ENCODE measurements at regions not wholly inside any gene's neighbourhood (a gene's known extent, or its start where the extent isn't known, plus 50 kb on each side); places are given as distances from the start of the nearest gene placed in this dataset.

DNA sequence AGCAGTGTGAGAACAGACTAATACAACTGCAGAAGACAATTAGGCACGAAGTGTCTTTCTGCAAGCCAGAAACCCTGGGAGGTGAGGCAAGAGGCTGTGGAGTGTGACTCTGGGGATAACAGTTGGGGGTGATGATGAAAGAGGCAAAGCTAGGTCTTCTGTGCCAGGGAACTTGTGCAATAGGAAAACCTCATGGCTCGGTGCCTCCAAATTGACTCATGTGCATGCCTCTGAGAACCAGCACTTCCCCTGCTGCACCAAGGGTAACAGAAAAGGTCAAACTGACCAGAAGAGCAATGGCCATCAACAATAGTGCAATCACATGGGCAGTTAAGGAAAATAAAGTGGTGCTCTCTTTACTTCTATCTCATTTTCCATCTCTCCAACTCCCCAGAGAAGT lies 136.4 kb downstream of the SCG2 start:
- POLR2A ChIA-PET: no interaction called here
- TF ChIP-seq, protein P1, sequence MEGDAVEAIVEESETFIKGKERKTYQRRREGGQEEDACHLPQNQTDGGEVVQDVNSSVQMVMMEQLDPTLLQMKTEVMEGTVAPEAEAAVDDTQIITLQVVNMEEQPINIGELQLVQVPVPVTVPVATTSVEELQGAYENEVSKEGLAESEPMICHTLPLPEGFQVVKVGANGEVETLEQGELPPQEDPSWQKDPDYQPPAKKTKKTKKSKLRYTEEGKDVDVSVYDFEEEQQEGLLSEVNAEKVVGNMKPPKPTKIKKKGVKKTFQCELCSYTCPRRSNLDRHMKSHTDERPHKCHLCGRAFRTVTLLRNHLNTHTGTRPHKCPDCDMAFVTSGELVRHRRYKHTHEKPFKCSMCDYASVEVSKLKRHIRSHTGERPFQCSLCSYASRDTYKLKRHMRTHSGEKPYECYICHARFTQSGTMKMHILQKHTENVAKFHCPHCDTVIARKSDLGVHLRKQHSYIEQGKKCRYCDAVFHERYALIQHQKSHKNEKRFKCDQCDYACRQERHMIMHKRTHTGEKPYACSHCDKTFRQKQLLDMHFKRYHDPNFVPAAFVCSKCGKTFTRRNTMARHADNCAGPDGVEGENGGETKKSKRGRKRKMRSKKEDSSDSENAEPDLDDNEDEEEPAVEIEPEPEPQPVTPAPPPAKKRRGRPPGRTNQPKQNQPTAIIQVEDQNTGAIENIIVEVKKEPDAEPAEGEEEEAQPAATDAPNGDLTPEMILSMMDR (IDR thresholded peaks at IDR 0.05; ENCODE audit: low read depth, low read length): no peak
- no peak overlapping the region for H3K27ac ChIP-seq (ENCODE audit: low read depth, low read length)

DNA sequence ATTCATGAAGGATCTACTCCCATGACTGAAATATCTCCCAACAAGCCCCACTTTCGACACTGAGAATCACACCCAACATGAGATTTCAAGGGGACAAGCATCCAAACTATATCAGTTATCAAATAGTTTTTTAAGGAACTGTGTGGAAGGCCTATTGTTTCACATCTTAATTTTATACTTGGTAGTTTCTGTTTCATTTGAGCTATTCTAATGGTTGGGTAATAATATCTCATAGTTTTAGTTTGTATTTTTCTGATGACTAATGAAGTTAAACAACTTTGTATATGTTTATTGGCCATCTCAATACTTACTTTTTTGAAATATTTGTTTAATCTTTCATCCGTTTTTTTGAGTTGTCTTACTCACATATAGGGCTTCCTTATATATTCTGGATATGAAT lies 135.0 kb downstream of the SCG2 start:
- POLR2A ChIA-PET: no interaction called here
- TF ChIP-seq, protein P1 (IDR thresholded peaks at IDR 0.05; ENCODE audit: low read depth, low read length): no peak
- DNase-seq (ENCODE audit: low read depth, low spot score): no peak

More for the DNA sequence above, 136.4 kb downstream of the SCG2 start:
- Histone ChIP-seq H3K27me3 (ENCODE audit: control insufficient read depth, insufficient read depth, low read length) (no peaks in the 10 kb centered on the region), H3K4me3 (ENCODE audit: low read depth, low read length) (no peak overlapping the region), H3K9me3 (ENCODE audit: control insufficient read depth, insufficient read depth, low read length) (peaks cover 6% of the 10 kb centered on the region; the same call in 1 of the 2 replicates)
- CTCF ChIA-PET: interaction anchor here (1.0 kb wide), 1 partner anchor 494 kb away, joined by 4 read pairs; no protein-coding TSS in a partner anchor
- peak; percentile 79 for DNase-seq (ENCODE audit: low read depth, low spot score)

DNA sequence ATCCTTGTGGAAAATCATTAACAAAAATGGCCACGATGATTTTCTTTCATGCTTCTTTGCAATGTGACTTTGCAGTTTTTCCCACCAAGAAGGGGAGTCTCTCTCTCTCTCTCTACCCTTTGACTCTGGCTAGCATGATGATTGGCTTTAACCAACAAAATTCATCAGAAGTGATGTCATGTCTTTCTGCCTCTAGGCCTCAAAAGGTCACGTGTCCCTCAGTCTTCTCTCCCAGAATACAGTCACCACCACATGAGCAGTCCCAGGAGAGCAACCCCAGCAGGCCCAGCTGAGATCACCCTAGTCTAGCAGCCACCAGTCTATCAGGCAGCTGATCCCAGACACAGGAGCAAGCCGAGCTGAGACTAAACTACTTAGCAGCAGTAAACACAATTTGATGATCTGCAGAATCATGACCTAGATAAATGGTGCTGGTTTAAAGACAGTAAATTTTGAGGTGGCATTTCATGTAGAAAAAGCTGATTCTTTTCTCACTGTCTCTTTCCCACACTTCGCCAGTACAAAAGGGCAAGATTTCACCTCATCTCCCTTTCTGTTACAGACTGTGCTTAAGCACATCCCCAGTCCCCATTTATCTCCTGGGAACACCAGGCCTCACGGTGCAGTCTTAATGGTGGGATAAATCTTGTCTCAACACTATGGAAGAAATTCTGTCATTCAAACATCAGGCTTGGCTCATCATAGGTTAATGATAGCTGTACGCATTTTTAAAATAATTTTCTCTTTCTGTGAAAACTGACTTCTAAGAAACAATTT lies 132.7 kb downstream of the SCG2 start:
- POLR2A ChIA-PET: no interaction called here
- Histone ChIP-seq H3K27me3 (ENCODE audit: control insufficient read depth, insufficient read depth, low read length) (no peaks in the 10 kb centered on the region), H3K27ac (ENCODE audit: low read depth, low read length) (no peak overlapping the region), H3K9me3 (ENCODE audit: control insufficient read depth, insufficient read depth, low read length) (no peaks in the 10 kb centered on the region), H3K4me3 (ENCODE audit: low read depth, low read length) (no peak overlapping the region)
- CTCF ChIA-PET: interaction anchor here (0.6 to 2.0 kb wide), 2 partner anchors 10 to 17 kb away, joined by 4 to 6 read pairs; no protein-coding TSS in a partner anchor
- TF ChIP-seq, protein P1 (IDR thresholded peaks at IDR 0.05; ENCODE audit: low read depth, low read length): no peak
- DNase-seq (ENCODE audit: low read depth, low spot score): peak; percentile 18

More for the DNA sequence above, 135.0 kb downstream of the SCG2 start:
- Histone ChIP-seq H3K27ac (ENCODE audit: low read depth, low read length) (no peak overlapping the region), H3K4me3 (ENCODE audit: low read depth, low read length) (no peak overlapping the region), H3K9me3 (ENCODE audit: control insufficient read depth, insufficient read depth, low read length) (peaks cover 6% of the 10 kb centered on the region; the same call in 1 of the 2 replicates), H3K27me3 (ENCODE audit: control insufficient read depth, insufficient read depth, low read length) (no peaks in the 10 kb centered on the region)
- CTCF ChIA-PET: interaction anchor here (1.4 kb wide), 1 partner anchor 8 kb away, joined by 6 read pairs; no protein-coding TSS in a partner anchor

DNA sequence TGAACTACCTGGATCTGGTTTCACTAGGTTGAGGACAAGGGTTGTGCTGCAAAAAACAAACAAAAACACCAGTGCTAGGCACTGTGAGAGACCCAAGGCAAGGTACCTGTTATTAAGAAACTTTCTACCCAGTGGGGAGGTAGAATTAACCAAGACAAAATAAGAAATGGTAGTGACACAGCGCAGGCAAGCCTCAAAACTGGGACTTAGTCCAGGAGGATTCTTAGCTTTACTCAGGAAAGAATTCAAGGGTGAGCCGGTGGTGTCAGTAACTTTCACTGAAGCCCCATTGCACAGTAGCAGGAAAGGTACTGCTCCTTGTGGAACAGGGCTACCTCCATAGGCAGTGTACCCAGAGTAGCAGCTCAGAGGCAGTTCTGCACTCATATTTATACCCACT lies 131.6 kb downstream of the SCG2 start:
- CTCF ChIA-PET: interaction anchor here (2.0 kb wide), 1 partner anchor 11 kb away, joined by 6 read pairs; no protein-coding TSS in a partner anchor
- POLR2A ChIA-PET: no interaction called here

DNA sequence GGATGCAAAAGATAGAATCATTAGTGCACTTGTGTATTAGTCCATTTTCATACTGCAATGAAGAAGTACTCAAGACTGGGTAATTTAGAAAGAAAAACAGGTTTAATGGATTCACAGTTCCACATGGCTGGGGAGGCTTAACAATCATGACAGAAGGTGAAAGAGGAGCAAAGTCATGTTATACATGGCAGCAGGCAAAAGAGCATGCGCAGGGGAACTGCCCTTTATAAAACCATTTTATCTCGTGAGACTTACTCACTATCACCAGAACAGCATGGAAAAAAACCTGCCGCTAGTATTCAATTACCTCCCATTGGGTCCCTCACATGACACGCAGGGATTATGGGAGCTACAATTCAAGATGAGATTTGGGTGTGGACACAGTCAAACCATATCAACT lies 129.4 kb downstream of the SCG2 start:
- no peak overlapping the region for H3K27ac ChIP-seq (ENCODE audit: low read depth, low read length)
- TF ChIP-seq, protein P1 (IDR thresholded peaks at IDR 0.05; ENCODE audit: low read depth, low read length): no peak
- H3K9me3 ChIP-seq (ENCODE audit: control insufficient read depth, insufficient read depth, low read length): no peaks in the 10 kb centered on the region
- DNase-seq (ENCODE audit: low read depth, low spot score): no peak
- ChIA-PET POLR2A (no interaction called here), CTCF (no interaction called here)
- H3K4me3 ChIP-seq (ENCODE audit: low read depth, low read length): no peak overlapping the region
- H3K27me3 ChIP-seq (ENCODE audit: control insufficient read depth, insufficient read depth, low read length): no peaks in the 10 kb centered on the region

More for the DNA sequence above, 131.6 kb downstream of the SCG2 start:
- TF ChIP-seq, protein P1 (IDR thresholded peaks at IDR 0.05; ENCODE audit: low read depth, low read length): no peak
- no peak overlapping the region for H3K27ac ChIP-seq (ENCODE audit: low read depth, low read length)
- no peak overlapping the region for H3K4me3 ChIP-seq (ENCODE audit: low read depth, low read length)
- no peaks in the 10 kb centered on the region for H3K9me3 ChIP-seq (ENCODE audit: control insufficient read depth, insufficient read depth, low read length)
- no peak for DNase-seq (ENCODE audit: low read depth, low spot score)
- H3K27me3 ChIP-seq (ENCODE audit: control insufficient read depth, insufficient read depth, low read length): no peaks in the 10 kb centered on the region

All from AG04450 (cell line).